ENCODE measurements at regions not wholly inside any gene's neighbourhood (a gene's known extent, or its start where the extent isn't known, plus 50 kb on each side); places are given as distances from the start of the nearest gene placed in this dataset.

DNA sequence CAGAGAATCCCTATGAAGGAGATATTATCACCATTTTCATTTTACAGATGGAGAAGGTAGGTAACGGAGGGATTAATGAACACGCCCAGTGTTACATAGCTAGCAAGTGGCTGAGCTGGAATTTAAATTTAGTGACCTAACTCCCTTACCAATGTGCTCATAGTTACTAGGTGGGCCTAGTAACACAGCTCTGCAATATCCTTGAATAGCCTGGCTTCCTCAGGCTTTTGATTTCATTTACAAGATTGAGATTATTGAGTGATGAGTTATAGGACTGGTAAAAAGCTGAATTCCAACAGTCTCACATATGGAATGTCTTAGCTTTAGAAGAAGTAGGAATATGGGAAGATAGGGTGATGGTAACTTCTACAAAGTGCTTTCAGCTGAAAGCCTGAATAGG, 336.3 kb upstream of the KIF2A start:
- Histone ChIP-seq H3K36me3 (ENCODE audit: control insufficient read depth in 2 of 2, extremely low read depth in 1 of 2, insufficient read depth in 2 of 2, low read length in 2 of 2) (no peaks in the 10 kb centered on the region), H3K4me2 (ENCODE audit: insufficient read depth, low read length) (no peak overlapping the region), H3K4me3 (replicated peaks in 1 of 3; ENCODE audit: insufficient read depth in 1 of 3, low read depth in 1 of 3, low read length in 3 of 3) (no peak overlapping the region), H2AFZ (ENCODE audit: low read depth, low read length) (no peak overlapping the region), H3K9ac (replicated peaks; ENCODE audit: extremely low read depth, insufficient read depth, low read length) (no peak overlapping the region), H3K27me3 (ENCODE audit: control insufficient read depth in 2 of 2, insufficient read depth in 2 of 2, low read length in 2 of 2) (peaks cover 3 to 6% of the 10 kb centered on the region in 2 experiments), H3K79me2 (ENCODE audit: control insufficient read depth, insufficient read depth, low read length) (no peaks in the 10 kb centered on the region), H3K9me3 (replicated peaks; ENCODE audit: control insufficient read depth, insufficient read depth, low read length) (no peaks in the 10 kb centered on the region), H4K20me1 (replicated peaks; ENCODE audit: control insufficient read depth, extremely low read depth, insufficient read depth, low read length) (no peaks in the 10 kb centered on the region), H3K4me1 (ENCODE audit: control insufficient read depth, extremely low read depth, insufficient read depth, low read length) (no peaks in the 10 kb centered on the region), H3K9me1 (replicated peaks; ENCODE audit: control insufficient read depth, extremely low read depth, insufficient read depth, low read length) (no peaks in the 10 kb centered on the region), H3K27ac (ENCODE audit: insufficient read depth, low read depth, low read length) (no peak overlapping the region)
- TF ChIP-seq FOS (IDR thresholded peaks at IDR 0.05; ENCODE audit: borderline replicate concordance, insufficient read depth, low read length) (no peak), MYC (IDR thresholded peaks at IDR 0.05; ENCODE audit: low read depth, low read length) (no peak), GATA2 (IDR thresholded peaks at IDR 0.05; ENCODE audit: insufficient read depth, insufficient read length, low read depth, low read length) (no peak), JUN (IDR thresholded peaks at IDR 0.05; ENCODE audit: borderline replicate concordance, insufficient read depth, insufficient read length, low read depth) (no peak), CTCF (IDR thresholded peaks at IDR 0.05; ENCODE audit: extremely low read depth in 1 of 2, insufficient read depth in 1 of 2, low read depth in 1 of 2, low read length in 2 of 2) (no peak), POLR2AphosphoS5 (IDR thresholded peaks at IDR 0.05; ENCODE audit: insufficient read depth, low read depth, low read length) (no peak), EZH2 (IDR thresholded peaks at IDR 0.05; ENCODE audit: borderline replicate concordance, low read depth, low read length, severe bottlenecking) (no peak), POLR2A (IDR thresholded peaks at IDR 0.05; ENCODE audit: low read depth, low read length) (no peak)
- TF ChIP-seq, protein P1, sequence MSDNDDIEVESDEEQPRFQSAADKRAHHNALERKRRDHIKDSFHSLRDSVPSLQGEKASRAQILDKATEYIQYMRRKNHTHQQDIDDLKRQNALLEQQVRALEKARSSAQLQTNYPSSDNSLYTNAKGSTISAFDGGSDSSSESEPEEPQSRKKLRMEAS (IDR thresholded peaks at IDR 0.05; ENCODE audit: insufficient read depth, insufficient read length): no peak
- CTCF ChIA-PET: interaction anchor here (0.6 kb wide), 1 partner anchor 174 kb away, joined by 4 read pairs; no protein-coding TSS in a partner anchor
- no peak for FAIRE-seq
- intact Hi-C loops (cut with micrococcal nuclease): no loop called here
- dilution Hi-C loops (cut with MboI; ENCODE audit: extremely low pct_ligation_motif_present, low sequenced_read_pairs): no loop called here
- POLR2A ChIA-PET: no interaction called here
- DNase-seq (ENCODE audit: low read depth, low spot score): no peak
- no TSS peak for BruUV-seq (replicated peaks)
